Activated naive CD8-positive, alpha-beta T cell treated with anti-CD3 and anti-CD28 coated beads, Interleukin-2, amount 50 U/mL, for 24 hours (primary cell): ENCODE measurements at regions not wholly inside any gene's neighbourhood (a gene's known extent, or its start where the extent isn't known, plus 50 kb on each side); places are given as distances from the start of the nearest gene placed in this dataset.
A peak's percentile ranks its signal among the peaks of the same experiment; 100 is the strongest.
"Not testable (repeated sequence)": the region's sequence is repeated elsewhere in the genome, so short reads cannot be mapped to it uniquely, and the experiment has no call there.

Source experiments
- ATAC-seq: fragments of 150-1000 bp; cut with Tn5 transposase; one replicate; pipeline ENCODE4 v1.10.0; 2021
- DNase-seq: peaks from one replicate; pipeline ENCODE4 v3.0.0; 2021
- H3K27ac Mint-ChIP-seq: one replicate; pipeline ENCODE4 v1.8.0; 2021; ENCODE audit warnings: mild to moderate bottlenecking, mixed read lengths
- H3K27me3 Mint-ChIP-seq: one replicate; pipeline ENCODE4 v1.8.0; 2021; ENCODE audit warnings: mixed read lengths
- H3K36me3 Mint-ChIP-seq: one replicate; pipeline ENCODE4 v1.8.0; 2021; ENCODE audit warnings: low read depth, mixed read lengths
- H3K4me1 Mint-ChIP-seq: one replicate; pipeline ENCODE4 v1.8.0; 2021; ENCODE audit warnings: mixed read lengths
- H3K4me3 Mint-ChIP-seq: one replicate; pipeline ENCODE4 v1.8.0; 2021; ENCODE audit warnings: mild to moderate bottlenecking, moderate library complexity, mixed read lengths
- H3K9me3 Mint-ChIP-seq: one replicate; pipeline ENCODE4 v1.8.0; 2021; ENCODE audit warnings: mixed read lengths

DNA sequence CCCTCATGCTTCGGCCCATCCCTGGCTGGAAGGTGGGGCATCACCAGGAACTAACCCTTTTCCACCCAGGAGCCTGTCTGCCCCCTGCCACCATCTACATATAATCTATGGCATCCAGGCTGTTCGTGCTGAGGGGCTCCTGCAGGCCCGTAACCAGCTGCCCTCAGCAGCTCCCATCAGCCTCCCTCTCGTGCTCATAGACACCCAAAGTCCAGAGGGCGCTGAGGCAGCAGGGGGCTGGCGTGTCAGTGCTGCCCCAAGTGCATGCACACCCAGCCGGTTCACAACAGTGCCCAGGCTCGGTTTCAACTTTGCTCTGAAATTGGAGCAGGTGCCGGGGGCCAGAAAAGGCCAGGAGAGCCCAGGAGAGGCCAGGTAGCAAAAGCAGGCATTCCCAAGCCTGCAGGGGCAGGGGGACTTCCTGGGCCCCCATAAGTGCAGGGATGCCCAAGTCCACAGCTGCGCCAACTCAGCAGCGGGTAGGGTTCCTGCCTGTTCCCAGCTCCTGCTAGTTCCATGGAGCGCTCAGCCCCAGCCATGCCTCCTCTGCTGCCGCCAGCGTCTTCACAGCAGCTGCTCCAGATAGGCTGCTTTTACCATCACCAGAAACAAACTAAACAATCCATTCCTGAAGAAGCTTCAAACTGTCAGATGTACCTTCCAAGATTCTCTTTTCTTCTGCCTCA lies 558.2 kb upstream of the GNPDA2 start:
- H3K27ac Mint-ChIP-seq = no peak overlapping the region
- H3K27me3 Mint-ChIP-seq = no peaks in the 10 kb centered on the region
- ATAC-seq (peak; percentile 20), DNase-seq (no peak)
- H3K9me3 Mint-ChIP-seq = peaks cover 13% of the 10 kb centered on the region
- H3K4me3 Mint-ChIP-seq = no peak overlapping the region
- no peaks in the 10 kb centered on the region for H3K4me1 Mint-ChIP-seq
- no peaks in the 10 kb centered on the region for H3K36me3 Mint-ChIP-seq

DNA sequence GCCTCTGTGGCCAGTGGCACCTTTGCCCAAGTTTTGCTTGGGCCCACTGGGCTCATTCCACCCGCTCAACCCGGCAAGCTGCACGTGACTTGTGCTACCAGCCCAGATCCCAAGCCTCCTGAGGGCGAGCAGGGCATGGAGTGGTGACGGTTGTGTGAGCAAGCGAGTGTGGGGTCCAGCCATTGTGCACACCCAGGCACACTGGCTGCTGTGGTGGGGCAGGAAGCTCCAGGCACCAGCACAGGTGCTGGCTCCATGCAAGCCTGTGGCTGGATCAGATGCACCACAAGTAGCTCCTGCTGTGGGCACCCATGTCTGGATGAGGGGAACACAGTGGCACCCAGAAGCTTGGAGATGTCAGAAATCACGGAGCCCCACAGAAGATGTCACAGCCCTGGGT lies 557.0 kb upstream of the GNPDA2 start:
- no peak for ATAC-seq

DNA sequence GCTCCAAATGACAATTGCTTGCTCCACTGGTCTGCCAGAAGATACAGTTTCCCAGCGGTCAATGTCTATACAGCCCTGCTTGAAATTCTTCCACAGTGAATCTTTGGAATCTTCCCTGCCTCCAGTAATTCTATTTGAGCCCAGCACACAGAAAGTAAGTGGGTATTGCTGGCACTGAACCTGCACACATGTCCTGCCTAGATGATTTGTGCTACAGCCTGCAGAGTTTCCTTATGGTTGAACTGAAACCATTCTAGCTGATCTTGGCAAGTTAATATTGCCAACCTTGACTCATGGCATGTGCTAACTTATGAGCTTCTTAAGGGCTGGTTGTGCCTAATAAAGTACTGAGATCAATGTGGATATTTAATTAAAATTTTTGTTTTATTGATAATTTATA lies 553.8 kb upstream of the GNPDA2 start:
- Mint-ChIP-seq H3K36me3 (no peaks in the 10 kb centered on the region), H3K4me1 (no peaks in the 10 kb centered on the region), H3K9me3 (peaks cover 7% of the 10 kb centered on the region), H3K4me3 (no peak overlapping the region), H3K27ac (no peak overlapping the region), H3K27me3 (no peaks in the 10 kb centered on the region)
- ATAC-seq (no peak), DNase-seq (no peak)

More for the DNA sequence above, 557.0 kb upstream of the GNPDA2 start:
- Mint-ChIP-seq H3K36me3 (no peaks in the 10 kb centered on the region), H3K9me3 (peaks cover 13% of the 10 kb centered on the region), H3K27me3 (no peaks in the 10 kb centered on the region), H3K4me3 (no peak overlapping the region), H3K27ac (no peak overlapping the region), H3K4me1 (no peaks in the 10 kb centered on the region)
- no peak for DNase-seq

DNA sequence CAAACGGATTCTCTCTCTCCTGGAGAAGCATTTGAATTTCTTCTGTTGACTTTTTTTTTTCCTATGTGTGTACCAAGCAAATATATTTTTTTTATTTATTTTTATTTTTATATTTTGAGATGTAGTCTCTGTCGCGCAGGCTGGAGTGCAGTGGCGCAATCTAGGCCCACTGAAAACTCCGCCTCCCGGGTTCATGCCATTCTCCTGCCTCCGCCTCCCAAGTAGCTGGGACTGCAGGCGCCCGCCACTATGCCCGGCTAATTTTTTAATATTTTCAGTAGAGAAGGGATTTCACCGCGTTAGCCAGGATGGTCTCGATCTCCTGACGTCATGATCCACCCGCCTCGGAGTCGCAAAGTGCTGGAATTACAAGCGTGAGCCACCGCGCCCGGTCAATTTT lies 549.5 kb upstream of the GNPDA2 start:
- no peak for DNase-seq
- Mint-ChIP-seq H3K9me3 (peaks cover 4% of the 10 kb centered on the region), H3K27ac (no peak overlapping the region), H3K27me3 (no peaks in the 10 kb centered on the region), H3K36me3 (no peaks in the 10 kb centered on the region), H3K4me1 (no peaks in the 10 kb centered on the region), H3K4me3 (no peak overlapping the region)
- ATAC-seq = no peak

DNA sequence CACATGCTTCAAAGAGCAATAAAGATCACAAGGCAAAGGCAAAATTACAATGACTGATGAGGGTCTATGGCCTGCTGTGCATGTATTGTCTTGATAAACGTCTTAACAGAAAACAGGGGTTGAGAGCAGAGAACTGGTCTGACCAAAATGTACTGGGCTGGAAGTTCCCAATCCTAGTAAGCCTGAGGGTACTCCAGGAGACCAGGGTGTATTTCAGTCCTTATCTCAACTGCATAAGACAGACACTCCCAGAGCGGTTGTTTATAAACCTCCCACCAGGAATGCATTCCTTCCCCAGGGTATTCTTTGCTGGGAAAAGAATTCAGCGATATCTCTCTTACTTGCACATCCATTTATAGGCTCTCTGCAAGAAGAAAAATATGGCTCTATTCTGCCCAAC lies 521.8 kb upstream of the GNPDA2 start:
- not testable (repeated sequence) for DNase-seq, H3K4me1 Mint-ChIP-seq, H3K27ac Mint-ChIP-seq, H3K4me3 Mint-ChIP-seq, ATAC-seq, H3K36me3 Mint-ChIP-seq, H3K27me3 Mint-ChIP-seq
- peaks cover 14% of the 10 kb centered on the region for H3K9me3 Mint-ChIP-seq

DNA sequence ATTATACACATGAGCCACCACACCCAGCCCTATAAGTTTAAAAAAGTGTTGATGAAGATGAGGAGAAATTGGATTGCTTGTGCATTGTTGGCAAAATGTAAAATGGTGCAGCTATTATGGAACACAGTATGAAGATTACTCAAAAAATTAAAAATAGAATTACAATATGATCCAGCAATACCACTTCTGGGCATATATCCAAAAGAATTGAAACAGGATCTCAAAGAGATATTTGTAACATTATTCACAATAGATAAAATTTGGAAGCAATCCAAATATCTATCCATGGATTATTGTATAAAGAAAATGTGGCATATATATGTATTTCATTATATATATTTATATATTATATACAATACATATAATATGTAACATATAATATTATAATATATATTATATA lies 515.6 kb upstream of the GNPDA2 start:
- Mint-ChIP-seq H3K27ac (no peak overlapping the region), H3K4me3 (no peak overlapping the region), H3K36me3 (no peaks in the 10 kb centered on the region), H3K9me3 (peaks cover 12% of the 10 kb centered on the region), H3K4me1 (no peaks in the 10 kb centered on the region), H3K27me3 (no peaks in the 10 kb centered on the region)
- no peak for DNase-seq
- no peak for ATAC-seq

DNA sequence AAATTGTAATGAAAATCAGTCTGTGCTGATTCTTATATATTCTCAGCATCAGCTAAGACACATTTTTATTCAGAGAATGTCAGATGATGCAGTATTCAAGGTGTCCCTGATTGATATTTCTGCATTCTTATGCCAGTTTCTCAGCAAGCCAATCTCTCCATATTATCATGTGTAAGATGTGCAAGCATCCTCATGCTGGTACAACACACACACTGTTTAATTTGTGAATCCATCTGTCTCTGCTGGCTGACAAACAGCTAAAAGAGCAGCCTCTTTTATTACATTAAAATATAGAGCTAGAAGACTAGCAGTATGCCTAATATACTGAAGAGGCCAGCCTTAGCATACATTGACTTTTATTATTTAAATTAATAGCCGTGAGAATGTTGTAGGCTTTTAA lies 502.9 kb upstream of the GNPDA2 start:
- Mint-ChIP-seq H3K4me1 (no peaks in the 10 kb centered on the region), H3K4me3 (no peak overlapping the region), H3K27me3 (no peaks in the 10 kb centered on the region), H3K27ac (no peak overlapping the region), H3K36me3 (no peaks in the 10 kb centered on the region), H3K9me3 (peaks cover 6% of the 10 kb centered on the region)
- ATAC-seq (no peak), DNase-seq (no peak)

DNA sequence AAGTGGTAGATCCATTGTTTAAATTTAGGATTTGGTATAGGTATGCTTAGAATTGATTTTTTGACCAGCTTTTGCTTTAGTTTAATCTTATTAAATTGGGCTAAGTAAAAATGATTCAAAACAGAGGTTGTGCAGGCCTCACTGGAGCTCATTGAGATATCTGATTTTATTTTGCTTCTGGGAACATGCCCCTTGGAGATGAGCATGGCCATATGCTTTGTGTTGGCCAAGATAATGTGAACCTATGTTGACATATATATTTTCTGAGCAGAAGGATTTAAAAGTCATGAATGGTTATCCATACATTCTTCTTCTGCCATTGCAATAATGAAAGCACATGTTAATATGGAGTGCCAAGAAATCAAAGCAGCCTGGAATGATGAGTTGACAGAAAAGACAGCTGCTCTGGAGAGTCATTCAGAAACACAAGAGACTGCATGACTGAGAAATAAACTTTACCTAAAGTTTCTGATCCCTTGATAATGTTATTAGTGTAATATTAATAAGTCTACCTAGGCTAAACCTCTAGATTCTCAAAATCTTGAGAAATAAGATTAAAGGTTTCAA lies 489.7 kb upstream of the GNPDA2 start:
- DNase-seq (no peak), ATAC-seq (no peak)
- Mint-ChIP-seq H3K27me3 (no peaks in the 10 kb centered on the region), H3K36me3 (no peaks in the 10 kb centered on the region), H3K4me3 (no peak overlapping the region), H3K9me3 (no peaks in the 10 kb centered on the region), H3K4me1 (no peaks in the 10 kb centered on the region), H3K27ac (no peak overlapping the region)

DNA sequence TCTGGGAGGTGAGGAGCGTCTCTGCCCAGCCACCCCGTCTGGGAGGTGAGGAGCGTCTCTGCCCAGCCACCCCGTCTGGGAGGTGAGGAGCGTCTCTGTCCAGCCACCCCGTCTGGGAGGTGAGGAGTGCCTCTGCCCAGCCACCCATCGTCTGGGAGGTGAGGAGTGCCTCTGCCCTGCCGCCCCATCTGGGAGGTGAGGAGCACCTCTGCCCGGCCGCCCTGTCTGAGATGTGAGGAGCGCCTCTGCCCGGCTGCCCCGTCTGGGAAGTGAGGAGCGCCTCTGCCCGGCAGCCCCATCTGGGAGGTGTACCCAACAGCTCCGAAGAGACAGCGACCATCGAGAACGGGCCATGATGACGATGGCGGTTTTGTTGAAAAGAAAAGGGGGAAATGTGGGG lies 482.1 kb upstream of the GNPDA2 start:
- DNase-seq, H3K27ac Mint-ChIP-seq, H3K36me3 Mint-ChIP-seq, H3K4me3 Mint-ChIP-seq, H3K4me1 Mint-ChIP-seq, ATAC-seq, H3K27me3 Mint-ChIP-seq: not testable (repeated sequence)
- peaks cover 10% of the 10 kb centered on the region for H3K9me3 Mint-ChIP-seq

DNA sequence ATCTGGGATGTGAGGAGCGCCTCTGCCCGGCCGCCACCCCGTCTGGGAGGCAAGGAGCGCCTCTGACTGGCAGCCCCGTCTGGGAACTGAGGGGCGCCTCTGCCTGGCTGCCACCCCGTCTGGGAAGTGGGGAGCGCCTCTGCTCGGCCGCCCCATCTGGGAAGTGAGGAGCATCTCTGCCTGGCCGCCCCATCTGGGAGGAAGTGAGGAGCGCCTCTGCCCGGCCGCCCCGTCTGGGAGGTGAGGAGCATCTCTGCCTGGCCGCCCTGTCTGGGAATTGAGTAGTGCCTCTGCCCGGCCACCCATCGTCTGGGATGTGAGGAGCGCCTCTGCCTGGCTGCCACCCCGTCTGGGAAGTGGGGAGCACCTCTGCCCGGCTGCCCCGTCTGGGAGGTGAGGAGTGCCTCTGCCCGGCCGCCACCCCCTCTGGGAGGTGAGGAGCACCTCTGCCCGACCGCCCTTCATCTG lies 481.5 kb upstream of the GNPDA2 start:
- peaks cover 10% of the 10 kb centered on the region for H3K9me3 Mint-ChIP-seq
- not testable (repeated sequence) for ATAC-seq, H3K27me3 Mint-ChIP-seq, H3K4me3 Mint-ChIP-seq, H3K4me1 Mint-ChIP-seq, DNase-seq, H3K36me3 Mint-ChIP-seq, H3K27ac Mint-ChIP-seq

DNA sequence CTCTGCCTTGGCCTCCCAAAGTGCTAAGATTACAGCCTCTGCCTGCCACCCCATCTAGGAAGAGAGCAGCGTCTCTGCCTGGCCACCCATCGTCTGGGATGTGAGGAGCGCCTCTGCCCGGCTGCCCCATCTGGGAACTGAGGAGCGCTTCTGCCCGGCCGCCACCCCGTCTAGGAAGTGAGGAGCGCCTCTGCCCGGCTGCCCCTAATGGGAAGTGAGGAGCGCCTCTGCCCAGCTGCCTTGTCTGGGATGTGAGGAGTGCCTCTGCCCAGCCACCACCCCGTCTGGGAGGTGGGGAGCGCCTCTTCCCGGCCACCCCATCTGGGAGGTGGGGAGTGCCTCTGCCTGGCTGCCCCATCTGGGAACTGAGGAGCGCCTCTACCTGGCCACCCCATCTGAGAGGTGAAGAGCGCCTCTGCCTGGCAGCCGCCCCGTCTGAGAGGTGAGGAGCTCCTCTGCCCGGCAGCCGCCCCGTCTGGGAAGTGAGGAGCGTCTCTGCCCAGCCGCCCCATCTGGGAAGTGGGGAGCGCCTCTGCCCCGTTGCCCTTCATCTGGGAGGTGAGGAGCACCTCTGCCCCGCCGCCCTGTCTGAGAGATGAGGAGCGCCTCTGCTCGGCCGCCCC lies 481.0 kb upstream of the GNPDA2 start:
- H3K4me1 Mint-ChIP-seq, DNase-seq, ATAC-seq, H3K4me3 Mint-ChIP-seq, H3K27ac Mint-ChIP-seq, H3K27me3 Mint-ChIP-seq, H3K36me3 Mint-ChIP-seq: not testable (repeated sequence)
- H3K9me3 Mint-ChIP-seq = peaks cover 10% of the 10 kb centered on the region

DNA sequence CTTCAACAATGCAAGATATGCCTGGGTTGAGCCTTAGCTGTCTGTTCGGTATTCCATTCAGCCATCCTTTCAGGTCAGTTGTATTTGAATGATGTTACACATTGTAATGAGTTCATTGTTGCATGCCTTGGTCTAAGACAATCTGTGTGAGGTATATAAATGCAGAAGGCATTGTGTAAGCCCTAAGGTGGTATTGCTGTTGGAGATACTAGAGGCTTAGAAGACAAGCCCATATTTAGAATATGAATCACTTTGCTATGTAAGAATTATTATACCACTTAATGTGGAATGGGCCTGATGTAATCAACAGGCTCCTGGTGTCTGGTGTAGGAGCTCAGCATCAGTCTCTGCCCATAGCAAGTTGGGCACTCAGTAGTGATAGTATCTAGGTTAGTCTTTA lies 473.4 kb upstream of the GNPDA2 start:
- H3K4me1 Mint-ChIP-seq = no peaks in the 10 kb centered on the region
- no peaks in the 10 kb centered on the region for H3K36me3 Mint-ChIP-seq
- H3K4me3 Mint-ChIP-seq = no peak overlapping the region
- peaks cover 17% of the 10 kb centered on the region for H3K9me3 Mint-ChIP-seq
- H3K27me3 Mint-ChIP-seq = no peaks in the 10 kb centered on the region
- H3K27ac Mint-ChIP-seq = no peak overlapping the region
- ATAC-seq (no peak), DNase-seq (no peak)

DNA sequence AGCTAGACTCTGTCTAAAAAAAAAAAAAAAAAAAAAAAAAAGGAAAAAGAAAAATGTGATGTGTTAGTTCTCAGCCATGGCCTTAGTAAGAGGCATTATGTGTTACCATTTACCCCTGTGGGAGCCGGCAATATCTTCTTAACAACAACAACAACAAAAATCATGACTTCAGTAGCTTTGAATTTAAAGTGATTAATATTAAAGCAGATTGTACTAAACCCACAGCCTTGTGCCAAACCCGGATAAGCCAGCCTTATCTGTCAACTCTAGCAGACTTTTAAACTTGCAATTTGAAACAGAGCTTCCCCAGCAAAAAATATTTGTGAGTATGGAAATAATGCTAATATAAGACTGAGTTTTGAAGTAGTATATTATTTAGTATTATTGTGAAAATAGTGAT lies 462.1 kb upstream of the GNPDA2 start:
- Mint-ChIP-seq H3K4me3 (no peak overlapping the region), H3K9me3 (peaks cover 8% of the 10 kb centered on the region), H3K4me1 (no peaks in the 10 kb centered on the region), H3K27ac (no peak overlapping the region), H3K36me3 (no peaks in the 10 kb centered on the region), H3K27me3 (no peaks in the 10 kb centered on the region)
- ATAC-seq (no peak), DNase-seq (no peak)

DNA sequence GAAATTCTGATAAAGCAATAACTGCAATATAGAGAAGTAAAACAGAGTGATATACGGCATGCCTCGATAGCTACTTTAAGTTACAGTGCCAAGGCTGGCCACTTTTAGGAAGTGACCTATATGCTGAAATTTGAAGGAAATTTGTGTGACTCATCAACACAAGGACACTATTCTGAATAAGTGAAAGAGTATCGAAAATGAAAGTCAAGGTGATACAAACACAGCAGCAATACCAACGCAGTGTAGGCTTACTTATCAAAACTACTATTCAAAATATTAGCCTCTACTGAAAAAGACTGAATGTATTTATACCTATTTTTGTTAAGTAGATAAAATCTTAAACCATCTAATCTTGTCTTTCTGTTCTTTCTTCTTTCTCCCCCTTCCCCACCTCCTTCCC lies 459.9 kb upstream of the GNPDA2 start:
- Mint-ChIP-seq H3K27me3 (no peaks in the 10 kb centered on the region), H3K9me3 (peaks cover 8% of the 10 kb centered on the region), H3K27ac (no peak overlapping the region), H3K4me1 (no peaks in the 10 kb centered on the region), H3K36me3 (no peaks in the 10 kb centered on the region), H3K4me3 (no peak overlapping the region)
- ATAC-seq = no peak
- DNase-seq = no peak

DNA sequence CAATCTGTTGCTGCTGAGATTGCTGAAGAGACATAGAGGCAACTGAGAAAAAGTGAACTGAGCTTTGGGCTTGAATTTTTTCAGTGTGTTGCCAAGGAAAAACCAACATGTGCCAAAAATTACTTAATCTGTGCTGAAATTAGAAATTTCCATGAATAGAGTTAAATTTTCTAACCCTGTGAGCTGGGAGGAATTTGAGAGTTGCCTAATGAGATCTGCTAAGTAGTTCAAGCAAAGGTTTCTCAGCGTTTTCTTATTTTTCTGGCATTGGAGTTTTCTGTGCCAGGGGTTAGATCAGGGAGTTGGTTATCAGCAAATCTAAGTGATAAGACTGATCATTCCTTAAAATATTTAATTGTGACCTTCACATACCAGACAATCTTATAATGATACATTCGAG lies 457.5 kb upstream of the GNPDA2 start:
- H3K9me3 Mint-ChIP-seq = peaks cover 8% of the 10 kb centered on the region
- no peak overlapping the region for H3K4me3 Mint-ChIP-seq
- no peak for ATAC-seq
- no peaks in the 10 kb centered on the region for H3K36me3 Mint-ChIP-seq
- no peaks in the 10 kb centered on the region for H3K4me1 Mint-ChIP-seq
- H3K27me3 Mint-ChIP-seq = no peaks in the 10 kb centered on the region
- H3K27ac Mint-ChIP-seq = no peak overlapping the region
- no peak for DNase-seq
